ENCODE measurements at regions not wholly inside any gene's neighbourhood (a gene's known extent, or its start where the extent isn't known, plus 50 kb on each side); places are given as distances from the start of the nearest gene placed in this dataset.
"Not testable (repeated sequence)": the region's sequence is repeated elsewhere in the genome, so short reads cannot be mapped to it uniquely, and the experiment has no call there.

DNA sequence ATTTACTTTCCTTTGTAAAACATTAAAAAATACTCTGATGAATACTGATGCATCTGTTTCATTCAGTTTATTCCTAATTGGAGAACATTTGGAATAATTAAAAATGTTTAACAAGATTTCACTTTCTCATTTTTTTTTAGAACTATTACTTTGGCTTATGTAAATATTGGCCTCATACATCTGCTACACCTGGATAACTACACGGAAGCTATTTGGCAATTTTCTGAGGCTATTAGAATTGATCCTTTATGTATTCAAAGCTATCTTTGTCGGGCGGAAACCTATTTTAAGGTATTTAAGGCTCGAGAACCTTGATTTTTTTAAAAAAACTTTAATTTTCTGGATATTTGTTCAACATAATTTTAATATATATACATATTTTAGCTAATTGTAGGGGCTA is 196.7 kb downstream of the TTC6 start:
- Histone ChIP-seq H3K27me3 (no peaks in the 10 kb centered on the region), H4K20me1 (no peaks in the 10 kb centered on the region), H3K4me1 (no peaks in the 10 kb centered on the region; a peak in 1 of 20 replicates), H3K36me3 (no peaks in the 10 kb centered on the region), H3K4me2 (no peak overlapping the region), H3K9ac (no peak overlapping the region), H3K4me3 (no peak overlapping the region), H3K27ac (no peak overlapping the region), H3K9me3 (replicated peaks in 1 of 11) (no peaks in the 10 kb centered on the region)
- no peak for TF ChIP-seq Cebpa-rat (IDR thresholded peaks at IDR 0.05)

DNA sequence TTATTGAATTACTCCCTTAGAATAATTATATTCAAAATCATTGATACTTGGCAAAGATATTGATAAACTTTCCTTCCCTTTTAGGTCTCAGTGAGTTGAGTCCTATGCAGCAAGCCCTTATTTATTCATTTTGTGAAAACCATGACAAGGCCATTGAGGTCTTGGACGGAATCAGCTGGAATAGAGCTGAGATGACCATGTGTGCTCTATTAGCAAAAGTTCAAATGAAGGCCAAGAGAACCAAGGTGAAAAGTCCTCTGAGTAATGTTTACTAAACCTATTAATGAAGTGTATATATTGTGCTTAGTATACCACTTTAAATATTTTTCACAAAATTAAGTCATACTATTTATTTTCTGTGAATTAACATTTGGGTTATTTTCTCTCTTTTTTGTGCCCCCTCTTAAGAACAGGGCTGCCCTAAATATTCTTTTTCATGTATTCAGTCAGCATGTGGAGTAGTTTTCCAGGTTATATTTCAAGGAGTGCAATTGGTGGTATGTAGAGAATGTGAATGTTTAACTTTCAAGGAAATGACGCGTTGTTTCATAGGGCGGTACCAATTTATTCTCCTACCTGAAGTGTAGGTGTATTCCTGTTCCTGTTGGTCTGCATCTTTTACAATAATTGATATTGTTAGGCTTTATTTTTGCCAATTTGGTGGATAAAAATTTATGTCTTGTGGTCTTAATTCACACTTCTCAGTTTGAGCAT is 201.4 kb downstream of the TTC6 start:
- H3K9me3 ChIP-seq (replicated peaks in 1 of 11), result no peaks in the 10 kb centered on the region
- no peaks in the 10 kb centered on the region for H3K27me3 ChIP-seq
- TF ChIP-seq Cebpa-rat (IDR thresholded peaks at IDR 0.05), result no peak

DNA sequence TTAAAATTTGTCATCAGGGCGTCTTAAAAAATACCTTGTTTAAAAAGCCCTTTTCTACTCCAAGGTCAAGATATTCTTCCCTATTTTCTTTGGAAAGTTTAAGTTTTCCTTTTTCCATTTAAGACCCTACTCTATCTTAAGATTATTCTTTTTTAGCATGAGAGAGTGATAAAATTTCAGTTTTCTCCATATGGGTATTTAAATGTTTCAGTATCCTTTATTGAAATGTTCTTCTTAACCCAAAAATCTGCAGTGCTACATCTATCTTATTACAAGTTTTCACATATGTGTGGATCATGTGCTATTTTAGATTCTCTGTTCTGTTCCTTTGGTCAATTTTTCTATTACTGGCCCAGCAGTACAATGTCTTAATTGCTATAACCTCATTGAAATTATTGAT is 202.2 kb downstream of the TTC6 start:
- Histone ChIP-seq H4K20me1 (no peaks in the 10 kb centered on the region), H3K4me1 (no peaks in the 10 kb centered on the region), H3K9me3 (replicated peaks in 1 of 11) (no peaks in the 10 kb centered on the region), H3K9ac (no peak overlapping the region), H3K4me3 (no peak overlapping the region), H3K27ac (no peak overlapping the region), H3K27me3 (no peaks in the 10 kb centered on the region), H3K36me3 (no peaks in the 10 kb centered on the region), H3K4me2 (no peak overlapping the region)
- TF ChIP-seq Cebpa-rat (IDR thresholded peaks at IDR 0.05), result no peak

More for the DNA sequence above, 201.4 kb downstream of the TTC6 start:
- Histone ChIP-seq H3K27ac (no peak overlapping the region), H3K4me2 (no peak overlapping the region), H4K20me1 (no peaks in the 10 kb centered on the region), H3K9ac (no peak overlapping the region), H3K4me3 (no peak overlapping the region), H3K36me3 (no peaks in the 10 kb centered on the region), H3K4me1 (no peaks in the 10 kb centered on the region)

DNA sequence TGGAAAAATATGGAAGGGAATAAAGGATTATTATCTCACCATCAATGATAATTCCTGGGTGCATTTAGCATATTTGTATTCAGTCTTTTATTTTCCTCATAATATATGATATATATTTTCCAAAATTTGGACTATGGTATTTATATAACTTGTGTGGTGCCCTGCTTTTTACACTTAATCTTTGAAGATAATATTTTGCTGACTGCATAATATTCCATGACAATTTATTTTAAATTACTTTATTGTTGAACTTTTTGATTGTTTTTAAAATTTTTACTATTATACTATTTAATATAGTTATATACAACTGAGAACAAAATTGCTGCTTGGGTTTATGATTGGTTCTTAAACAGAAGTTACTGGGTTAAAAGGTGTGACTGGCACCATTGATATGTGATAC is 212.3 kb downstream of the TTC6 start:
- Histone ChIP-seq H3K27ac (no peak overlapping the region), H3K4me3 (no peak overlapping the region), H3K9me3 (replicated peaks in 1 of 11) (no peaks in the 10 kb centered on the region), H4K20me1 (no peaks in the 10 kb centered on the region), H3K4me2 (no peak overlapping the region), H3K36me3 (no peaks in the 10 kb centered on the region), H3K27me3 (no peaks in the 10 kb centered on the region), H3K9ac (no peak overlapping the region), H3K4me1 (no peaks in the 10 kb centered on the region)
- TF ChIP-seq Cebpa-rat (IDR thresholded peaks at IDR 0.05), result no peak

DNA sequence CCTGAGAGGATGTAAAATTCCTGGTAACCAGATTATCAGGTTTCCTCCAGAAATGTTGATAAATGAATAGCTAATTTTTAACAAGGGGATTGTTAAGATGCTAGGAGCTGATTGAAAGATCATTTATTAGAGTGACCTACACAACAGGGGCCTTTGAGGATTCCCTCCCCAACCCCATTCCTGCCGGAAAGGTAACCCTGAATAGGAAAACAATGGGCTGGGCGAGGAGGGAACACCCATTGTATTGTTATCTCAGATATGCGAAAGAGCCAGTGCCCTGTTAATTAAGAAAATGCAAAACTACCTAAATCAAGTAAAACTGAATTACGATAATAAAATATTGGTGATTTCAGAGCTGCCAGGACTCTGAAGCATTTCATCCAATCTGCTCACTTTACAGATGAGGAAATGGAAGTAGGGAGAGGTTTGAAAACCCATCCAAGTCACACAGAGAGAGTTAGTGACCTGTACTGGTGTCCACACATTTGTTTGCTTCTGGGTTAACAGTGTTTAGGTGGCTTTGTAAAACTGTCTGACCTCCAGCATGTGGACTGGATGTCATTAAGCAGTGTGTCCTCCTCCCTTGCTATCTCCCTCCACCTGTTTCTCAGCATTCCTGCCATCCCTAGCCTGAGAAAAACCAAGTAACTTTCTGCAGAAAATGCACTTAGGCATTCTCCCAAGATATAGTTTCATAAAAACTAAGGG is 214.8 kb downstream of the TTC6 start:
- Histone ChIP-seq H4K20me1 (no peaks in the 10 kb centered on the region), H3K4me1 (no peaks in the 10 kb centered on the region), H3K27me3 (no peaks in the 10 kb centered on the region), H3K27ac (no peak overlapping the region), H3K36me3 (no peaks in the 10 kb centered on the region), H3K9ac (no peak overlapping the region), H3K4me2 (no peak overlapping the region), H3K9me3 (replicated peaks in 1 of 11) (no peaks in the 10 kb centered on the region), H3K4me3 (no peak overlapping the region)
- no peak for TF ChIP-seq Cebpa-rat (IDR thresholded peaks at IDR 0.05)

DNA sequence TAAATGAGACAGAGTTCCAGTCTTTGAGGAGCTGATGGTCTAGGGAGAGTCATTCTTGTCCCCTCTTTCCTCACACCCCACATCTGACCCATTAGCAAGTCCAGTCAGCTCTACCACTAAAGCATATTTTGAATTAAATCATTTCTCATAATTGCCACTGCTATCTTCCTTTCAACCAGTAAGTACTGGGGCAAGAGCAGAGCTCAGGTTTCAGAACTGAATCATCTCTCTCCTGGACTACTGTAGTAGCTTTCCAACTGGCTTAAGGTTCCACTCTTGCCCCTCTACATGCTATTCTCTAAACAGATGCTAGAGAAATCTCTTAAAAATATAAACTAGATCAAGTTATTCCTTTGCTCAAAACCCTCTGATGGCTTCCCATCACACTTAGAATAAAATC is 218.3 kb downstream of the TTC6 start:
- Histone ChIP-seq H3K27ac (no peak overlapping the region), H3K36me3 (no peaks in the 10 kb centered on the region), H4K20me1 (no peaks in the 10 kb centered on the region), H3K9ac (no peak overlapping the region), H3K4me2 (no peak overlapping the region), H3K9me3 (replicated peaks in 1 of 11) (no peaks in the 10 kb centered on the region), H3K4me3 (no peak overlapping the region), H3K27me3 (no peaks in the 10 kb centered on the region), H3K4me1 (no peaks in the 10 kb centered on the region)
- no peak for TF ChIP-seq Cebpa-rat (IDR thresholded peaks at IDR 0.05)

DNA sequence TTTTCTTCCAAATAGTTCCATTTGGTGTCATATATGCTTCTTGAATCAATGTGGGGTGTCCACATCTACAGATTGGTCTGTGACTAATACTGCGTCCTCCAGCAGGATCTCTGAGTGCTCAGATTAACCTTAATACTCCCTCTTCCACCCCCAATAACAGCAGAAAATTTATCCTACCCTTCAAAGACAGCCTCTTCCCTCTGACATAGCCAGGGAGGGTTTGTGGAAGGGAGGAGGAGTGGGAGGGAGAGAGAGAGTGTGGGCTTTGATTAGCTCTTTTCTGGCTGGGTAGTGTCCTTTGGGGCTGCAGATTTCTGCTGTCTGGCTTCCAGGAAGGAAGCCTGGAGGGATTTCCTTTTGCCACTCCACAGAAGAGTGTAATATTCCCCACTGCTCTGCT is 220.7 kb downstream of the TTC6 start:
- H3K9ac ChIP-seq, result no peak overlapping the region
- no peaks in the 10 kb centered on the region for H3K36me3 ChIP-seq
- H3K4me3 ChIP-seq, result no peak overlapping the region
- no peaks in the 10 kb centered on the region for H3K9me3 ChIP-seq (replicated peaks in 1 of 11)
- H3K27me3 ChIP-seq, result no peaks in the 10 kb centered on the region
- no peaks in the 10 kb centered on the region for H4K20me1 ChIP-seq
- H3K4me1 ChIP-seq, result no peaks in the 10 kb centered on the region
- no peak overlapping the region for H3K4me2 ChIP-seq
- no peak for TF ChIP-seq Cebpa-rat (IDR thresholded peaks at IDR 0.05)
- no peak overlapping the region for H3K27ac ChIP-seq

DNA sequence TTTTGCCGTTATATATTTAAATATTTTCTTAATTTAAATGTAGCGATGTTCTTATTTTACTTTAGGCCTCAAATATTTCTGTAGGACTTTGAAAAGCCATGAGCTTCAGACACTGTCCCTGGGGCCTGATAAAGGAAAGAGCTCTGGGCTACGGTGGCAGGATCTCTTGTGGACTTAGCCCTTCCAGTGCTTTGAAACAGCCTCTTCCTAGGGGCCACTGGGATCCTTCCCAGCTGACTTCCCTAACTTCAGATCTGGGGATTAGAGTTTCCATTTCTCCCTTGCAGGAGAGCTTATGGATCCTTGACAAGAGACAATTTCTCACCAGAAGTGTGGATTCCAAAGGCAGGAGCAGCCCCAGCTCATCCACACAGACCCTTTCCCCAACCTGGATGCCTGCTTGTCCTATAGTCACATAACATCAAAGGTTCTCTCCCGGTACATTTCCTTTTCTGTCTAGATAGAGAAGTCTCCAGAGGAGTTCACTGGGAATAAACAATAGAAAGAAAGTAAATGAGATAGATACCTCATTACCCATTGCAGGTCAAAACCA is 221.4 kb downstream of the TTC6 start:
- Histone ChIP-seq H3K4me2 (no peak overlapping the region), H4K20me1 (no peaks in the 10 kb centered on the region), H3K36me3 (no peaks in the 10 kb centered on the region), H3K9ac (no peak overlapping the region), H3K9me3 (replicated peaks in 1 of 11) (no peaks in the 10 kb centered on the region), H3K4me1 (no peaks in the 10 kb centered on the region), H3K27me3 (no peaks in the 10 kb centered on the region), H3K27ac (no peak overlapping the region), H3K4me3 (no peak overlapping the region)
- no peak for TF ChIP-seq Cebpa-rat (IDR thresholded peaks at IDR 0.05)

DNA sequence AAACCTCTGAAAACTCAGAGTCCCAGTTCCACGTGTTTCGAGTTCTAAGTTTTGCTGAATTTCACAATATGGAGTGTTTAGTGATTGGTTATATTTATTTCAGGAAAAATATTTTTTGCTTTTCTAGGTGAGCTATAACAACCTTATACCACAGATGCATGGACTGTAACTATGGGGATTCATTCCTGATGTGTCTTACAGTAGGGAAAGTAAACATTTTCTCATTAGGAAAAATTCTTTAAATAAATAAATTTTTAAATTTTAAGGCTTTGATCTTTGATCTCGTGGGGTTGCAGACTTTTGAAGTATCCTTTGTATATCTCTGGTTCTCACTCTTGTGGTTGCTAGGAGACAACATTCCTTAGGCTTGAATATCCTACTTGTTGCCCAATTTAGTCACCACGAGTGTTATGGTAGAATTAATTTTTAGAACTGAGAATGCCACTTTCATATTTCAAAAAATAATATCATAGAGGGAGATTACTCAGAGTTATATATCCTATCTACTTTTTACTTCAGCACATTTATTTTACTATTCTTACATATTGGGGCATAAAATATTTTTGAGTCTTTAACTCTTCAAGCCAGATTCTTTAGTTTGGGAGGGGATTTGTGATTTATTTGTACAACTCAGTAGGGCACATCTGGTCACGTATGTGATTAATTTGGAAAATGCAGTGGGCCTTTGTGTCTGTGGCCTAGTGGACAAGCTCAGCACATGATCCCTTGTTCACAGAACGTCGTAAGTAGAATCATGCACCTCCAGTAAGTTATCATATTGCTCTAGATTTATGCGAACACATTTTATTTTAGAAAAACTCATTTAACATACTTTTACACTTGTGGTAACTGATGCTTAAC is 224.0 kb downstream of the TTC6 start:
- Histone ChIP-seq H3K4me1 (no peaks in the 10 kb centered on the region), H3K27ac (no peak overlapping the region), H3K9ac (no peak overlapping the region), H3K9me3 (replicated peaks in 1 of 11) (no peaks in the 10 kb centered on the region), H3K4me3 (no peak overlapping the region), H3K27me3 (no peaks in the 10 kb centered on the region), H3K36me3 (no peaks in the 10 kb centered on the region), H4K20me1 (no peaks in the 10 kb centered on the region), H3K4me2 (no peak overlapping the region)
- TF ChIP-seq Cebpa-rat (IDR thresholded peaks at IDR 0.05), result no peak

DNA sequence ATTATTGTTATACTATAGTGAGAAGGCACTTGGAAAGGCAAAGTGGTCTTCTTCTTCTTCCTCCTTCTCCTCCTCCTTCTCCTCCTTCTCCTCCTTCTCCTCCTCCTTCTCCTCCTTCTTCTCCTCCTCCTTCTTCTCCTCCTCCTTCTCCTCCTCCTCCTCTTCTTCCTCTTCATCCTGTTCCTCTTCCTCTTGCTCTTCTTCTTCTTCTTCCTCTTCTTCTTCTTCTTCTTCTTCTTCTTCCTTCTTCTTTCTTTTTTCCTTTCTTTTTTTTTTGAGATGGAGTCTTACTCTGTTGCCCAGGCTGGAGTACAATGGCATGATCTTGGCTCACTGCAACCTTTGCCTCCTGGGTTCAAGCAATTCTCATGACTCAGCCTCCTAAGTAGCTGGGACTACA is 225.4 kb downstream of the TTC6 start:
- not testable (repeated sequence) for H3K4me2 ChIP-seq; H3K4me1 ChIP-seq; H3K4me3 ChIP-seq; H3K9ac ChIP-seq; H4K20me1 ChIP-seq; H3K36me3 ChIP-seq; H3K9me3 ChIP-seq (replicated peaks in 1 of 11); H3K27ac ChIP-seq; H3K27me3 ChIP-seq
